ENCODE measurements at regions not wholly inside any gene's neighbourhood (a gene's known extent, or its start where the extent isn't known, plus 50 kb on each side); places are given as distances from the start of the nearest gene placed in this dataset.
"Not testable (repeated sequence)": the region's sequence is repeated elsewhere in the genome, so short reads cannot be mapped to it uniquely, and the experiment has no call there.

- no peak for DNase-seq
These were observed 868.0 kb downstream of the FAT4 start for GRCh38 chr4:126182786-126183185.

DNA sequence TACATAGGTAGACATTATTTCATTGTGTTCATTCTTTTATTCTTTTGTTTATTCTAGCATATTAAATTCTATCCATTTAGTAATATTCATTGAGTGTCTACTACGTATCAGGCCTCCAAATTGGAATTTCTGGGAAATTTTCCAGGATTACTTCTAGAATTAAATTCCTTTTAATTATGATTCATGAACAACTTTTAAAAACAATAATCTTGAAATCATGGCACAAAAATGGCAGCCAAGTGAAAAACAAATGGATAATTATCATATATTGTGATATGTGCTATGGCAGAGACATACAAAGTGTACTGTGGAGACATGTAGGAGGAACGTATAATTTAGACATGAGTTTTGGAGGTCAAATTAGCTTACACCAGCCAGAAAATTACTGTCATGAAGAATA lies 868.5 kb downstream of the FAT4 start:
- no peak for DNase-seq

DNA sequence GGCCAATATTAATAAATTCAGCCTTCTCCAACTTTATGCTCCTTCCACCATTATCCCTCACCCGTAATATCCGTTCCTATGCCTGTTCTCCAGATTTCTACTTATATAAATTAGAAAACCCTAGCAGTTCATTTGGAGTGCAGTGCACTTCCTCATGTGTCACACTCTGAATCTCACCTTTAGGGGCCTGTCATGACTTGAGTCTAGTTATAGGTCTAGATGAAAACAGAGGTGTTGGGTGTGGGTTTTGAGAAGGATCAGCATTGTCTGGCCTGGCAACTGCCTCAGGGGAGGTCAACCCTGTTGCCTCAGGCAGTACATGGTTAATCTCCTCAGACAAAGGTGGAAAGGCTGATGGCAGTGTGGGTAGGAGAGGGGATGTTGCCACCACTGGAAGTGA lies 876.8 kb downstream of the FAT4 start:
- DNase-seq: no peak

GRCh38 chr4:126192506-126192905 lies 877.8 kb downstream of the FAT4 start:
- DNase-seq: no peak

DNA sequence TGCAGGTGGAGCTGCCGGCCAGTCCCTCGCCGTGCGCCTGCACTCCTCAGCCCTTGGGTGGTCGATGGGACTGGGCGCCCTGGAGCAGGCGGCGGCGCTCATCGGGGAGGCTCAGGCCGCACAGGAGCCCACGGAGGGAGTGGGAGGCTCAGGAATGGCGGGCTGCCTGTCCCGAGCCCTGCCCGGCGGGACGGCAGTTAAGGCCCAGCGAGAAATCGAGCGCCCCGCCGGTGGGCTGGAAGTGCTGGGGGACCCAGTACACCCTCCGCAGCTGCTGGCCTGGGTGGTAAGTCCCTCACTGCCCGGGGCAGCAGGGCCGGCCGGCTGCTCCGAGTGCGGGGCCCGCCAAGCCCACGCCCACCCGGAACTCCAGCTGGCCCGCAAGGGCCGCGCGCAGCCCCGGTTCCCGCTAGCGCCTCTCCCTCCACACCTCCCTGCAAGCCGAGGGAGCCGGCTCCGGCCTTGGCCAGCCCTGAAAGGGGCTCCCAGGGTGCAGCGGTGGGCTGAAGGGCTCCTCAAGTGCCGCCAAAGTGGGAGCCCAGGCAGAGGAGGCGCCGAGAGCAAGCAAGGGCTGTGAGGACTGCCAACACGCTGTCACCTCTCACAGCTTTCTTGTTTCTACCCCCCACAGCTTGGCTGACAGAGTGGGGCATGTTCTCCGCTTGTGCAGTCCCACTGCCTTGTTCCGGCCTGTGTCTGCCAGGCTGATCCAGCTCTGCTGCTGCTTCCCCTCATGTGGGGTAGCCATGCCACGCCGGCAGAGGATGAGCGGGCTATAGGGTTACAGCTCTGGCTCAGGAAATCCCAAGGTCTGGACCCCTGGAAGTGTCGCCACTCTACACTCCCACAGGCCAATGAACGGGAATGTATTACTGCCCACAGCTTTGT lies 886.7 kb downstream of the FAT4 start:
- DNase-seq: not testable (repeated sequence)

- DNase-seq: no peak
These were observed 887.5 kb downstream of the FAT4 start for GRCh38 chr4:126202226-126202625.

- no peak for DNase-seq
These were observed 893.2 kb downstream of the FAT4 start for GRCh38 chr4:126207910-126208309.

DNA sequence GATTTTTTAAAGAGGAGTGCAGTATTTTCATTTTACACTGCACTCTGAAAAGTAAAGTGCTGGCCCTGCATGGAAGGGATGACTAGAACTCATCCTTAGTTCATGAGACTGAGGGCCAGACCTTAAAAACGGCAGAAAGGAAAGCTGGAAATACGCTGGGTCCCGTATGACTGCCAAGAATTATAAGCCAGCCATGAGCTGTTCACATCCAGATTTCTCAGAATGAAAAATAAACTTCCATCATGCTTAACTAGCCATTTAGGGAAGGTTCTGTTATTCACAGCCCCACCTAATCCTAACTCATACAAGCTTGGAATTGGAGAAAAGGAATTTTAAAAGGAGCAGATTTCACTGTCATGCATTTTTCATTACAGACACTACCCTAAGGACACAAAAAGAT lies 894.4 kb downstream of the FAT4 start:
- no peak for DNase-seq

GRCh38 chr4:126213996-126214395 lies 899.2 kb downstream of the FAT4 start:
- DNase-seq: no peak

DNA sequence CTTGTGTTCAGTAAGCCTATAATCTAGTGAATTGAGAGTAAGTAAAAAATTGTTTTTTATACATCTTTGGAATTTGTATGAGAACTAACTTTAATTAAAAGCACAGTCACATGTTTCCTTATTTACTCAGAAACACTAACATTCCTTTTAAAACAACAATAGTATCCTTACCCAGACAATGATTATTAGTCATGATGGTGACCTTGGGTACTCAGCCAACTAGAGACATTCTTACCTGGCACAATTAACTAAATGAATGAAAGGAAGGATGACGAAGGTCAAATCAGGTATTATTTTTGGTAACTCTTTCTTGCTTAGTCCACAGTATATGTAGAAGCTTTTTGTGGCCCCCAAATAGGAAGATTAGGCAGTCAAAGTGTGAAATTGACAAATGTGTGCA lies 901.0 kb downstream of the FAT4 start:
- no peak for DNase-seq

- DNase-seq: no peak
These were observed 901.9 kb downstream of the FAT4 start for GRCh38 chr4:126216611-126217010.

DNA sequence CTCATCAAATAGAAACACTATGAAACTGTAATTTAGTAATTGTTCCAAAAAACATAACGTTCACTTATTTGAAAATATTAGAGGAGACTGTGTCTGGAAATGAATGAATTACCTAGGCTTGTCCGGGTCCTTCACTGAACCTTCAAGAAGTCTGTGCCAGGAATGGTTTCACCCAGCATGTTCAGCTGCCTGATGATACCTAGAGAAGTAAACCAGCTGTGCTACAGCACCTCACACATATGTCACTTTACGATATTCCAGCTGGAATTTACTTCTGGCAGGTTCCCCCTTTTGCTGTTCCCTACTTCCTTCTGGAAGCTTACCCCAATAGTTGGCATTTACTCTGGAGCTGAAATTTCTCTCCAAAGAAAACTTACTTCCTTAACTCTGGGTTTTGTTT lies 906.5 kb downstream of the FAT4 start:
- no peak for DNase-seq

DNA sequence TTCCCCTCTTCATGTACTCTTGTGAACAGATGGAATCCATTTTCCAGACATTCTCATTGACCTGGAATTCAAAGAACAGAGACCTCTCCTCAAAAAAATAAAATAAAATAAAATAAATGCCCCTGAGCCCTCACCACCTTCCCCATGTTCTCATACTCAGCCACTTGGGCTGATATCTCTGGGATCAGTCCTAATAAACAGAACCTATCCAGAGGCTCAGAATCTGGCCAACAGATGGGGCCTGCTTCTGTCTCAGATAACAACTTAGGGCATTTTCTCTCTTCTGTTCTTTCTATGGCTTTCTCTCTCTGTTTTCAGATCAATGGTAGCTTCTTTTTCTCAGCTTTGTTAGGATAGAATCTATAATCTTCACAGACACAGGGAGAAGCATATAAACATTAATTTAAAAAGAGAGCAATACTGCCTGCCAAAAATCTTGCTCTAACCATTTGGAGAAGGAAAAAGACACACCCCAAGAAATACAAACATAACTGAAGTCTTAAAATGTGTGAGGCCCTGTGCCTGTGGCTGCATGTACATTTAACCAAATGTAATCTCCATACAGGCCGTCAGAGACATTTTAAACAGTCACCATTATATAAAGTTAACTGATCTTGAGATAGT lies 907.1 kb downstream of the FAT4 start:
- no peak for DNase-seq

DNA sequence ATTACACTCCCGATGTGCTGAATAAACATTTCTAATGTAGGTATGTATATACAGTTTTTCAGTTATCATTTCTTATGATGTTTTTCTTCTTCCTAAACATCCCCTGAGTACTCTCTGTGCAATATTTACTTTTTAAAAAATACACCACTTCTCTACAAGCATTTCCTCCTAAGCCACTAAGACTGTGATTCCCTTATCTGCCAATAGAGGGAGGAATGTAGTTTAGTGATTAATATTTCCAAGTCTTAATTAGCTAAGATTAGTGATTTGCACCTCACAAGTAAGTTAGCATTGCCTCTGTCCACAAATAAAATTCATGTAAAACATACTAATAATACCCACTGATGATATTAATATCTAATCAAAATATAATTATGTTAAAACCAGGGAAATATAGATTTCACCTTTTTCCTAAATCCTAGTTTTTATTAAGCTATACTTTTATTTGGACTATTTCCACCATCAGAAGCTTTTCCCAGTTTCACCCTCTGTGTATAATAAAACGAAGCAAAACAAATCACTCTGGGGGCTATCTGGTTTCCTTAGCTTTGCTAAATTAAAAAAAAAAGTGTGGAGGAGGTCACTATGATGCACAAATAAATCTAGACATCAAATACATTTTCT lies 909.1 kb downstream of the FAT4 start:
- DNase-seq: no peak

- DNase-seq: no peak
These were observed 912.7 kb downstream of the FAT4 start for GRCh38 chr4:126227428-126227827.

GRCh38 chr4:126230269-126230668 lies 915.5 kb downstream of the FAT4 start:
- no peak for DNase-seq

- no peak for DNase-seq
These were observed 918.7 kb downstream of the FAT4 start for GRCh38 chr4:126233483-126233882.

GRCh38 chr4:126238013-126238412 lies 923.3 kb downstream of the FAT4 start:
- DNase-seq: no peak

DNA sequence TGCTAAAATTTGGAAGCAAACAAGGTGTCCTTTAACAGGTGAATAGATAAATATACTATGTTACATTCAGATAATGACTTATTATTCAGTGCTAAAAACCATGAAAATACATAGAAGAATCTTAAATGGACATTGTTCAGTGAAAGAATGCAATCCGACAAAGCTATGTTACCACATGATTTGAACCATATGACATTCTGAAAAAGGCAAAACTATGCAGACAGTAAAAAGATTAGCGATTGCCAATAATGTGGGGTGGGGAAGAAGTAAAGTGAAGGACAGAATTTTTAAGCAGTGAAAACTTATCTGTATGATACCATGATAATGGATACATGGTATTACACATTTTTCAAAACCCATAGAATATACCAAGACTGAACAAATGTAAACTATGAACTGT lies 926.9 kb downstream of the FAT4 start:
- DNase-seq: no peak

DNA sequence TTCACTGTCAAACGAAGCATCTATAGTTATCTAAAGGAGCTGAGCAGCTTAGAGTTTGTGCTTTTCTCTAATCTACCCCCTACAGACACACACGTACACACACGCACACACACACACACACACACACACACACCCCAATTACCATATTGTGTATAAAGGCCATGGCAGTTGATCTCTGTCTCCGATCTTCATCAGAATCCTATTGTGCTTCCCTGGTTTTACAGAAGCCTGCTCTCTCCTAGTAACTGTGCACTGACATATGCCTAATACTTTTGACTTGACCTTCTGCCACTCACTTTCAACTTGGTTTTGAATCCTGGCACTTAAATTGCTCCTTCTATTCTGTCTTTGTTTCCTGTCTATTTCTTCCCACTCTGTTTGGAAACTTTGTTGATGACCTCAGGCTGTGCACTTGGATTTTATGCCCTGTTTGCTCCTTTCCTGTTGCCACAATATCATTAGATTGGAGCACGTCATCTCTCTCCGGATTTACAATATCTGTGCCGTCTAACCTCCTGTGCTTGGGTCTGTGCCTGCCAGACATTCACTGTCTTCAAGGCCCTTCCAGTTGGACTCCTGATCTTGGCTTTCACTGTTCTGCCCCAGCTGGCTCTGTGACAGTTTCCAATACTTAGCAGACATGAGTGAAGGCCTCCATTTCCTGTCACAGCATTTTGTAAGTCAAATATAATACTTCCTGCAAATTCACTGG lies 928.1 kb downstream of the FAT4 start:
- DNase-seq: no peak

DNA sequence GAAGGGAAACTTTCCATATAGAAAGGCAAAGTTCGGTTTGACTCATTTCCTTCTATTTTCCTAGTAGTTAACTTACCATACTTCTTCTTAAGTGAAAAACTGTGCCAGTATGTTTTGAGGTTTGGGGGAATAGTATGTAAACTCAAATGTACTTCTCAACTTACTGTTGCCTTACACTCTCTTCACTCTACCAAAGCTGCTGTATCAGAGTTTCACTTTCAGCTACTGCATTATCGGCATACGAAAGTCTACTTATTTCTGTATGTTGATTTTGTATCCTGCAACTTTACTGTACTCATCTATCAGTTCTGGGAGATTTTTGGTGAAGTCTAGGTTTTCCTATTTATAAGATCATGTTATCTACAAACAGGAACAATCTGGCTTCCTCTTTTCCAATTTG lies 932.7 kb downstream of the FAT4 start:
- DNase-seq: no peak

DNA sequence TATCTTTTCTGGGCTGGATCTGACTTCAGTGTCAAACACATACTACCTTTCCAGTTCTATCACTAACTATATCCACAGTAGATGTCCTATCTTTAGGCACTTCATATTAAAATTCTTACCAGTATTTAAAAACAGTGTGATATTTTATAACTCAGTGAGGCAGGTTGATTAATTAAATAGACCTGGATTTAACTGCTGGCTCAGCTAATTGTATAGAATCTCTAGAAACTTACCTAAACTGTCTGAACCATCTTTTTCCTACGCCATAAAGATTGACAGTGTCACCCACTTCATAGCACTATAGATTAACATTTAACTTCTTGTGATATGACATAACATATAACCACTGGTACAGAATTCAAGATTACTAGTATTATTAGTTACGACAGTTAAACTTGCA lies 935.3 kb downstream of the FAT4 start:
- DNase-seq: no peak

GRCh38 chr4:126251169-126251568 lies 936.4 kb downstream of the FAT4 start:
- no peak for DNase-seq

- DNase-seq: no peak
These were observed 947.9 kb downstream of the FAT4 start for GRCh38 chr4:126262665-126263064.
